GM18499 (cell line): ENCODE measurements at regions not wholly inside any gene's neighbourhood (a gene's known extent, or its start where the extent isn't known, plus 50 kb on each side); places are given as distances from the start of the nearest gene placed in this dataset.

Experiments used
- ATAC-seq: cut with Tn5 transposase; IDR thresholded peaks from one replicate; pipeline ENCODE4 v1.9.1; 2021; ENCODE audit warnings: moderate number of reproducible peaks; ENCODE audit not compliant: insufficient read depth, unreplicated experiment

DNA sequence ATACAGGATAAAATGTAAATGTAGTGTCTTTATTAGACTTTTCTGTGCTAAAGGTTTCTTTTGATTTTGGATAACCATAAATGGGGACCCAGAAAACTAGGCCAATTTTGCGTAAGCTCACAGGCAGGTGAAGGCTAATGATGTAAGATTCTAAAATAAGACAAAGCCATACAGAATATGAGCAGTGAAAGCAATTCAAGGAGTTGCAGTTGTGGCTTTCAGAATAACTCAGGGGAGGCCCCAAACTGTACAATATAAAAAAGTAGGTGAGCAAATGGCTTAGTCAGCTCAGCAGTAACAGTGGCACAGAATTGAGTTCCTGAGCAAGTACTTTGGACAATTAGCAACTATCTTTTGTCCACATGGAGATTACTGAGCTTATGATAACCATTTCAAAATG lies 81.7 kb upstream of the NRP1 start:
- ATAC-seq: no peak

DNA sequence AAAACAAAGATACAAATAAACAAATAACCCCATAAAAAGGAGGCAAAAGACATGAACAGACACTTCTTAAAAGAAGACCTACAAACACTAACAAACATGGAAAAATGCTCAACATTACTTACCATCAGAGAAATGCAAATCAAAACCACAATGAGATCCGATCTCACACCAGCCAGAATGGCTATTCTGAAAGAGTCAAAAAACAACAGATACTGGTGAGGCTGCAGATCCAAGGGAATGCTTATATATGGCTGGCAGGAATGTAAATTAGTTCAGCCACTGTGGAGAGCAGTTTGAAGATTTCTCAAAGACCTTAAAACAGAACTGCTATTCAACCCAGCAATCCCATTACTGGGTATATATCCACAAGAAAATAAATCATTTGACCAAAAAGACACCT lies 80.4 kb upstream of the NRP1 start:
- ATAC-seq: no peak

DNA sequence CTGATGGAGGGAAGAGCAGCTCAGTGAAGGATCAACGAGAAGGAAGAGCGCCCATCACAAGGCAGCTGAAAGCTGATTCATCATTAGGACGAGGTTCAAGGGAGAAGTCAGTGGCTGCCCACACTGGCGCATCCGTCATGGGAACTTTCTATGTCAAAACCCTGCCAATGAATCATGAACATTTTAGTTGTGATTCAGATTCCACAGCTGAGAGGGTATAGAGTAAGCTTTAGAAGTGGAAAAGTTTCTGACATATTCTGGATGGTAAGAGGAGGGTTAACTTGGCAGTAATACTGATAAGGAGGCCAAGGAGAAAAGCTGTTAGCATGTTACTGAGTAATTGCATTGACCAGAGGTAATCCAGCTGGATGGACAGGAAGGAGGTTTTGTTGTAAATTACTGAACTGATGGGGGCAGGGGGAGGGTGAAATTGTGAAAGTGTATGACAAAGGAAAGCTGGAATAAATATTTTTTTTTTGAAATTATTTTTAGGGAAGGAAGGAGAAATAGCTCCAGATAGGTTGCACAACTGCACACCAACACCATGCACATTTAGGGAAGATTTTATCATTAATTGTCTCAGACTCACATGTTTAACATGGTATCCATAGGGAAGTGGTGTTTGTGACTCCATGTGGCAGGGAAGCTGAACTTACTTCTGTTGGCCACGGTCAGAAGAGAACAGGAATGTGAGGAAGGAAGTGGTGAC lies 78.3 kb upstream of the NRP1 start:
- no peak for ATAC-seq

DNA sequence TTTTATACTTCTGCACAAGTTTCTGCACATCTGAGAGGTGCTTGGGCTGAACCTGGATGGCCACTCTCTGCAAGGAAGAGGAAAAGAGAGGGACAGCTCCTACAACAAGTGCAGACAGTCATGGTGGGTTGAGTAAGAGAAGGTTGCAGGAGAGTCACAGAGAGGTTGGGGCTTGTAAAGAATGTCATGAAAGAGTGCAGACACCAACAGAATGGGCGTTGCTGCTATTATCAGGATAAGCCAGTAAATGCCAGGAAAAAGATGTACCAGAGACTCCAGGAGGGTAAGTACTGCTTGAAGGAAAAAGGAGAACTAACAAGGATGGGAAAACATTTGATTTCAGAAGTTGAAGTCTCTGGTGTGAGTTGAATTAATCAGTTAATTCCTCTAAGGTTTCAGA lies 77.8 kb upstream of the NRP1 start:
- no peak for ATAC-seq

DNA sequence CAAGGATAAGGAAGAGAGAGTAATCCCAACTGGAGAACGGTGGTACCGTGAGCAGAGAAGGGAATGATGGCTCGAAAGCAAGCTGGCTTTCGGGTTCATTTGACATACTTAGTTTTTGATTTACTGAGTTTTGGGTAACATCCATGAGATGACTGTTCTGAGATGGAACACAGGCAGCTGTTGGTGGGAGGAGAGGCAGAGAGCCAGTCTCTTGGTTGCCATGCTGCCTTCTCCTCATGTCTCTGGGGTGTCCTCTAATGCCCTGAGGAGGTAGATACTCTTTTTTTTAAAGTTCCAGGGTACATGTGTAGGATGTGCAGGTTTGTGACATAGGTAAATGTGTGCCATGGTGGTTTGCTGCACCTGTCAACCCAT lies 76.4 kb upstream of the NRP1 start:
- ATAC-seq: no peak

DNA sequence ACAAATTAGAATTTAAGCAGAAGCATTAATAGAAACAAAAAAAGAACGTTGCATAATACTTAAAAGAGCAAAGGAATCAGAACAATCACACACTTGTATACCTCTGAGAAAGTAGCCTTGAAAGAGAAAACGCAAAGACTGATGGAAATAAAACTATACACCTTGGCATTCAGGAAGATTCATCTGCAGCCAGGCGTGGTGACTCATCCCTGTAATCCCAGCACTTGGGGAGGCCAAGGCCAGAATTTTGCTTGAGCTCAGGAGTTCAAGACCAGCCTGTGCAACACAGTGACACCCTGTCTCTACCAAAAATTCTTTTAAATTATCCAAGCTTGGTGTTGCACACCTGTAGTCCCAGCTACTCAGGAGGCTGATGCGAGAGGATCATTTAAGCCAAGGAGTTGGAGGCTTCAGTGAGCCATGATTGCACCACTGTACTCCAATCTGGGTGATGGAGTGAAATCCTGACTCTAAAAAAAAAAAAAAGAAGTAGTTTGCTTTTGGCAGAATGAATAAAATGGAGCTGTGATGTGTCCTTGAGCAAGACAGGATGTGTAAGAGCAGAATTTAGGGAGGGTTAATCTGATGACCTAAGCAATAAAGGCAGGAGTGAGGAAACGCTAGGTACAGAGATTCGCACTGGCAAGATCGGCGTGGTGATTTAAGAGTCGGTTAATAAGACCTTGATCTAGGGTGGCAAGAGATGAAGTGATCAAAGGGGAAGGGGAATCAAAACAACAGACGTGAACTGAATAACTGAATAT lies 75.8 kb upstream of the NRP1 start:
- ATAC-seq: no peak

DNA sequence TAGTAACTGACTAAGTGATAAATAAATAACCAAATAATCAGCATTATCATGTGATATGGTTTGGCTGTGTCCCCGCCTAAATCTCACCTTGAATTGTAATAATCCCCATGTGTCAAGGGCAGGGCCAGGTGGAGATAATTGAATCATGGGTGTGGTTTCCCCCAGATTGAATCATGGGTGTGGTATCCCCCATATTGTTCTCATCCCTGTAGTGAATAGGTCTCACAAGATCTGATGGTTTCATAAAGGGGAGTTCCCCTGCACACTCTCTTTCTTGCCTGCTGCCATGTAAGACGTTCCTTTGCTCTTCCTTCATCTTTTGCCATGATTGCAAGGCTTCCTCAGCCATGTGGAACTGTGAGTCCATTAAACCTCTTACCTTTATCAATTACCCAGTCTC lies 72.1 kb upstream of the NRP1 start:
- ATAC-seq: no peak

DNA sequence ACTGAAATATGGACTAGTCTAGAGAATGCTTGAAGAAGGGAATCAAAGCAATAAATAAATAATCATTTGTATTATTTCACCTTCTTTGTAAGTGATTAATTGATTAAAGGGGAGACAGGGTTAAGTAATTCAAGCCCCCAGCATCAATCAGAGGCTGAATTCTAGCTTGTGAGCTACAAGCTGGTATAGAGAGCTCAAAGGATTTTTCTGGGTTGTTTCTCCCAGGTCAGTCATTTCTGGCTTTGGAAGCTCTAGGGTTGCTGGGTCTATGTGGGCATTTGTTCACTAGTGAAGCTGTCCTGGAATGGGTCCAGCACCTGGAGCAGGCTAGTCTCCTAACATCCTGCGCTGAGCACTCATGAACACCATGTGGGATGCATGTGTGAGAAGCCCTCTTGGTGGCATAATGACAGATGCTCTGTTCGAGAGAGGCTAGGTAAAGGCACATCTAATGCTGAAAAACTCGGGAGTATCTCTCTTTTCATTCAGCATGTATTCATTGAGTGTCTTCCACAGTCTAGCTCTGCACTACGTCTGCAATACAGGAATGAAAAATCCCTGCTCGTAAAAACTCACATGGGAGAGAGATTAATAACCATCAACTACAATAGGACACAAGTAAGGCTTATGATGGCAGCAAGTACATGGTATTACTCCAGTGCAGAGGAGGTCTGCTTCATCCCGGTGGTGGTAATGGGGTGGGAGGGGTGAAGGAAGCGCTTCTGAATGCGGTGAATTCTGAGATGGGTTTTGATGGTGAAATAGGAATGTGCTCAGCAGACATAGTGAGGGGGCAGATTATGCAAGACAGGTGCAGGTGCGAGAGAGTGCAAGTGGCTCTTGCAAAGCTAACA lies 68.0 kb upstream of the NRP1 start:
- no peak for ATAC-seq

DNA sequence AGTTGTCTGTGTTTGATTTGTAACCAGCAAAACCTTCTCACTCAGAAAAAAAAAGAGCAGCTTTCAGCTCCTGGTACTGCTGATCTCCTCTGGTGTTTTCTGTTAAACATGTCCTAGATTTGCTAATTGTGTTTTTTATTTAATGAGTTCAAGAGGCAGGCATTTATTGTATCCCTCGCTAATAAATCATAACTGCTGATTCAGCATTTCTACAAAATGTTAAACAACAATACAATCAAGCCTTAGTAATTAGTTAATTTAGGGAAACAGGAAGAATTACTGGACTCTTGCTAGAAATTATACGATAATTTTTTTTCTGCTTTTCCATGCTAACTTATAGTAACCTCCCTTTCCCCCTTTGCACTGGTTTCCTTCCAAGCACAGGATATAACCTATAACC lies 66.8 kb upstream of the NRP1 start:
- ATAC-seq: no peak

DNA sequence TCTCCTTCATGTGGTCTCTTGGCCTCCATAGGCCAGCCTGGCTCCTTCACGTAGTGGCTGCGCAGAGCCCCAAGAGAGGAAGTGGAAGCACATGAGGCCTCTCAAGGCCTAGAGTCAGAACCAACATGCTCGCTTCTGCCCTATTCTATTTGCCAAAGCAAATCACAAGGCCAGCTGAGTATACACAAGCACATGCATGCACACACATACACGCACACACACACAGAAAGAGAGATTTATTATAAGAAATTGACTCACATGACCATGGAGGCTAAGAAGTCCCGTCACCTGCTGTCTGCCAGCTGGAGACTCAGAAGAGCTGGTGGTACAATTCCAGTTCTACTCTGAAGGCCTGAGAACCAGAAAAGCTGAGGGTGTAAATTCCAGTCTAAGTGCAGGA lies 64.3 kb upstream of the NRP1 start:
- no peak for ATAC-seq

DNA sequence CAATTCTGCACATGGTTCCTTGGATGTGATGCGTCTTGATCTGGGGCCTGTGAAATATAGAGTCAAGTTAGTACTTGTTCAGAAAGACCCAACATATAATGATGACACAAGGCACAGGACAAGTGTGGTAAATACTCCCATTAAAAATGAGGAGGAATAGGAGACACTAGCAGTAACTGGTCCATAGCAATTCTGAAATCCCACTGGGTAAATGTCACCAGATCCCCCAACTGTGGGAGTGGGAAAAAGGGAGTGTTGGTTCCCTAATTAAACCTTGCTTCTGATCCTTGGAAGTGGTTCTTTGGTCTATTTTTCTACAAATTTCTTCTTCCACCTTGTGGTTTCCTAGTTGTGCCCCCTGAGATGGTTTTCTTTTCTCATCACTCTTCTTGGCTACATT lies 62.5 kb upstream of the NRP1 start:
- ATAC-seq: no peak

DNA sequence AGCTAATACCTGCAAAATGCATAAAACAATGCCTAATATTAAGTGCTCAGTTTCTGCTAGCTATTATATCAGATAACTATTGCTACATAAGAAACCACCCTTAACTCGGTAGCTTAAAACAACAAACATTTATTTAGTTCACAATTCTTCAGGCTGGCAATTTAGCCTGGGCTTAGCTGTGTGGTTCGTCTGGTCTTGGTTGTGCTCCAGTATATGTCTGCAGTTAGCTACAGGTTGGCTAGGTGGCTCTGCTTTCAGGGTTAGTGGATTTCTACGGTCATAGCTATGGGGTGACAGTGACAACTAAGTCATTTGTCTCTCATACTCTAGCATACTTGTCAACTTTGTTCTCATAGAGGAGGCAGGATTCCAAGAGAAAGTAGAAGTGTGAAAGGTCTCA lies 61.8 kb upstream of the NRP1 start:
- ATAC-seq: no peak

DNA sequence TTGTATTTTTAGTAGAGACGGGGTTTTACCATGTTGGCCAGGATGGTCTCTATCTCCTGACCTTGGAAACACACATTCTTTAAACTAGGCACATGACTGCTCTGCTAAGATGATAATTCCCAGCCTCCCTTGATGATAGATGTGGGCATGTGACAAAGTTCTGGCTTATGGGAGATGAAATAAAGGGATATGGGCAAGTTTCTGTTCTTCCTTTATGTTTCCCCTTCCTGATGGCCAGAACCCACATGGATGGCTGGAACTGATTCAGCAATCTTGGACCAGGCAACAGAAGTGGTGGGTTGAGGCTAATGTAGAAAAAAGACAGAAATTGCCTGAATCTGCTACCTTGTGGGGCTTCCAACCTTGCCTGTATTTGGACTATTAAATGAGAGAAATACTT lies 60.7 kb upstream of the NRP1 start:
- no peak for ATAC-seq

DNA sequence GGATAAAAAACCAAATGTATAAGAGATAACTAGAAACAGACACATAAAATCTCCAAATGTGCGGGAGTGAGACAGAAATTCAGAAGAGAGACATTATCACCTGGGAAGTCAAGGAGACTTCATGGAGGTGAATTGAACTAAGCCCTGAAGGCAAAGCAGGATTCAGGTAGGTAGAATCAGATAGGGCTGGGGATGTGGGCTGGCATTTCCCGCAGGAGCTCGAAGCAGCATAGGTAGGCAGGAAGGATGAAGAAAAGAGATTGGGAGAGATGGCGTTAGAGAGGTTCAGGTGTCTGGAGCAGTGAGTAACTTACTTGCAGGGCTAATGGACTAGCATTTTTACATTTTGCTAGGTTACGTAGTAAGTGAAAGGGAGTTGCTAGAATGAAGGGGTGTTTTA lies 58.2 kb upstream of the NRP1 start:
- ATAC-seq: no peak

DNA sequence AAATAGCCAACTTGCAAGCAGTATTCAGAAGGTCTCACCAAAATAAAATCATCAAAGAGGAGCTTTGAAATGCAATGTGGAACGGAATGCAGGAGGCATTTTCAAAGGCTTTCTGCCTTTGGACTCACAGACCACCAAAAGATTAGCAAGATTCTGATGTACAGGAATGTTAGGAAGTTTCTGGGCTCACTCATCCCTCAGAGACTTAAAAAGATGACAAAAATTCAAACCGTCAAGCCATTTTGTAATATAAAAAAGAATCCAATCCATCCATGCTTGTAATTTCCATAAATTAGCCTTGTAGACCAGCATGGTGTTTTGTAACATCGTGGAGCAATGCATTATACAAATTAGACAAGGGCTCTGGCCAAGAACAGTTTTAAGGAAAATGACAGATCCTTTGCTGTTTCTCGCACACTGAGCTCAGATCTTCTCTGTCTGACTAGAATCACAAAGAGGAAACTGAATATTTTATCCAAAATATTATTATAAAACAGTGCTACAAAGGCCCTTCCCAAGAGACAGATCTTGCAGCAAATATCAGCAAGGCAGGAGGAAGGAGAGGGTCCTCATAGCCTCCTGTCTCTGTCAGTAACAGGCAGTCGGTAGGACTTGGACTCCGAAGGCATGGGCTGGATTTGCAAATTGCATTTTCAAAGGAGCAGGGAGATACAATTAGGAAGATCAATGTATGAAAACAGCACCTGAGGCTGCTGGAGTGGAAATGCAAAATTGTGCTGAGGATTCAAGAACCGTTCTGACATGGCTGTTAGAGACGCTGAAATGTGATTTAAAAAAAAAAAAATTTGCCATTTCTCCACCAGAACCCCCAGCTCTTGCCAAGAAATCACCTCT lies 57.4 kb upstream of the NRP1 start:
- no peak for ATAC-seq

DNA sequence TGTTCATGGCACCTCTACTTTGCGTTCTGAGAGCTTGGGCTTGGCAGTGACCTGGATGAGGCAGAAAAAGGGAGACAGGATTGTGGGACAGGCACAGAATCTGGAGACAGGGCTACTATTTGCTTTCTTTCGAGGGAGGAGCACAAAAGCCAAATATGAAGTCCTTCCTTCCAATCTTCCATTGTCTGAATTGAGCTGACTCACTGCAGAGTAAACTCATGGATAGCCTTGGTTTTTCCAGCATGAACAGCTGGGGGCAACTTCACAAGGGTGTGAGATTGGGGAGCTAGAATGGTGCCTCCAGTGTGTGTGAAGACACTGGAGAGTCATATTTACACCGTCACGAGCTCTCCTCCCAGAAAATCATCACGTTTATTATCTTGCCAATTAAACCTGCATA lies 55.6 kb upstream of the NRP1 start:
- no peak for ATAC-seq

DNA sequence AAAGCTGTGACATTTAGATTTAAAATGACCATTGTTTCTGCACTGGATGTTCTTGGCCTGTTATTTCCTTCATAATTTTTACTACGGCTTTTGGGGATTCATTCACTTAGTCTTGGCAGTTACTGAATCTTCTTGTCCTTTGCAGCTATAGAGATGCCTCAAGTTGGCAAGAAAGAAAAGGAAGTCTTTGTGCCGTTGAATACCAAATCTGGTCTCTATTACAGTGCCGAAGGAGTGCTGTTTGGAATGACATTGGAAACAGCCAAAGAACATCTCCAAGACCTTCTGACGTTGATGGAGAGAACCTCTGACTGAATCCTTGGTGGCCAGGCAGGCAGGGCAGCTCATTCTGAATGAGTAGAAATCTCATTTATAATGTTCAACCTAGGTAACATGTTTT lies 54.3 kb upstream of the NRP1 start:
- no peak for ATAC-seq

DNA sequence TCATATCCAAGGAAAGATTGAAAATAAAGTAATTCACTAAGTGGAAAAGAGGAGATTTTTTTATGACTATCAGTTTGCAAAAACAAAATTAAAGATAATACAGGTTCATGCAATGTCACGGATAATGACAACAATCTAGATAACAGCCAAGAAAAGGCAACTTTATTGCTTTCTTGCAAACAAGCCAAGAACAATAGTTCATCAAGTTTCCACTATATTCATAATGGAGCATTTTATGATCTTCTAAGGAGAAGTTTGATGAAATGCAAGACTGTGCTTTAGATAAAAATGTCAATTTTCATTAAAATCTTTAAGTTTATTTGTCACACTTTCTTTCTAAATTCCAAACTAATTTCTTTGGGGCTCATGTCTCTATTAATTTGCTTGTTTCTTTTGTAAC lies 53.9 kb upstream of the NRP1 start:
- ATAC-seq: no peak

DNA sequence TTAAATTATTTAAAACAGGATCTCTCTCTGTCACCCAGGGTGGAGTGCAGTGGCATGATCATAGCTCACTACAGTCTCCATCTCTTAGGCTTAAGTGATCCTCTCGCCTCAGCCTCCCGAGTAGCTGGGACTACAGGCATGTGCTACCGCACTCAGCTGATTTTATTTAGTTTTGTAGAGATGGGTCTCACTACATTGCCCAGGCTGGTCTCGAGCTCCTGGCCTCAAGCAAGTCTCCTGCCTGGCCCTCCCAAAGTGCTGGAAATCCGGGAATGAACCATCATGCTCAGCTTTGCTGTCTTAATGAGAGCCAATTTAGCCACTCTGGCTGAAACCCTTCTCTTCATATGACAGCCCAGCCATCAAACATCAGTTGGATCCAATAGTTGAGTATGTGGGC lies 53.3 kb upstream of the NRP1 start:
- ATAC-seq: no peak

DNA sequence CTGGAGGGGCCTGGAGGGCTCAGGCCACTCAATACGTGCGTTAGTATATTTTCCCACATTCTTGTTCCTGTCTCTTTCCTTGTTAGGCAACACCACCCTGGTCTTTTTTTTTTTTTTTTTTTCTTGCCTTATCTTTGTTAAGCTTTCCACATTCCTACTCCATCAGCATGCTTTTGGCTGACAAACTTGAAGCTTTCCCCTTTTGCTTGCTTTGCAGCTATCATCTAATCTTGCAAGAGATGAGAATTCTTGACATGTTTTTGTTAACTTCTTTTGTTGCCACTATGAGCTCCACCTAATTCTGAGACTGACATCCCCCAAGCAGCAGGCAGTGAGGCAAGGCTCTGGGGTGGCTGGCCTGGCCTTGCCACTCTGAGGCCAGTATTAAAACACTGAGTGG lies 52.5 kb upstream of the NRP1 start:
- ATAC-seq: no peak
